Neural cell (in vitro differentiated cells): ENCODE measurements at regions not wholly inside any gene's neighbourhood (a gene's known extent, or its start where the extent isn't known, plus 50 kb on each side); places are given as distances from the start of the nearest gene placed in this dataset.

Experiments used
- H2AFZ ChIP-seq: fragments of 200-600, 300-800 bp; sonication (generic), shearing (Covaris generic); 2 replicates; pipeline ENCODE4 v1.6.0; 2014; ENCODE audit warnings: low read depth, mild to moderate bottlenecking, antibody characterized with exemption, low read length, moderate library complexity
- H3F3A ChIP-seq: fragments of 200-600 bp; shearing (Covaris generic); 2 replicates; pipeline ENCODE4 v1.6.1; 2016; ENCODE audit warnings: mild to moderate bottlenecking, moderate library complexity, mixed read lengths, antibody characterized with exemption, low read length; ENCODE audit not compliant: insufficient read depth, poor library complexity, severe bottlenecking
- H3K27ac ChIP-seq: fragments of 200-600, 300-800 bp; sonication (generic), shearing (Covaris generic); 2 replicates; pipeline ENCODE4 v1.5.1; 2014; ENCODE audit warnings: mild to moderate bottlenecking, low read length, moderate library complexity
- H3K27me3 ChIP-seq: fragments of 300-800, 200-600 bp; sonication (generic), shearing (Covaris generic); 2 replicates; pipeline ENCODE4 v1.6.0; 2014; ENCODE audit warnings: mild to moderate bottlenecking, low read depth, low read length, moderate library complexity; ENCODE audit not compliant: insufficient read depth
- H3K36me3 ChIP-seq: fragments of 300-800, 200-600 bp; sonication (generic), shearing (Covaris generic); 2 replicates; pipeline ENCODE4 v1.5.1; 2014; ENCODE audit warnings: mild to moderate bottlenecking, antibody characterized with exemption, low read length, moderate library complexity; ENCODE audit not compliant: insufficient read depth
- H3K4me2 ChIP-seq: fragments of 300-800, 200-600 bp; sonication (generic), shearing (Covaris generic); 2 replicates; pipeline ENCODE4 v1.6.0; 2014; ENCODE audit warnings: mild to moderate bottlenecking, low read length
- H3K4me3 ChIP-seq: fragments of 300-800, 200-600 bp; sonication (generic), shearing (Covaris generic); 2 replicates; pipeline ENCODE4 v1.5.1; 2014; ENCODE audit warnings: mild to moderate bottlenecking, low read length, moderate library complexity
- H3K79me2 ChIP-seq: fragments of 200-600 bp; shearing (Covaris generic); replicated peaks from 2 replicates; pipeline ENCODE4 v1.6.0; 2014; ENCODE audit warnings: mild to moderate bottlenecking, low read length, moderate library complexity; ENCODE audit not compliant: insufficient read depth
- H3K9ac ChIP-seq: fragments of 300-800, 200-600 bp; sonication (generic), shearing (Covaris generic); 2 replicates; pipeline ENCODE4 v1.6.1; 2016; ENCODE audit warnings: mild to moderate bottlenecking, low read length, mixed read lengths
- H3K9me2 ChIP-seq: fragments of 200-600 bp; shearing (Covaris generic); 2 replicates; pipeline ENCODE4 v1.6.1; 2016; ENCODE audit warnings: mild to moderate bottlenecking, low read length, mixed read lengths; ENCODE audit not compliant: insufficient read depth
- H3K9me3 ChIP-seq: fragments of 200-600, 300-800 bp; sonication (generic), shearing (Covaris generic); 2 replicates; pipeline ENCODE4 v1.6.1; 2016; ENCODE audit warnings: mild to moderate bottlenecking, mixed run types, low read length, moderate library complexity, mixed read lengths
- H4K20me1 ChIP-seq: fragments of 200-600 bp; shearing (Covaris generic); 2 replicates; pipeline ENCODE4 v1.6.1; 2016; ENCODE audit warnings: mild to moderate bottlenecking, mixed run types; ENCODE audit not compliant: insufficient read depth
- EP300 ChIP-seq: fragments of 450-650 bp; conservative IDR thresholded peaks from 2 replicates; pipeline ENCODE4 v1.6.1; 2014; ENCODE audit warnings: antibody characterized with exemption, mild to moderate bottlenecking, moderate library complexity; ENCODE audit not compliant: poor library complexity, severe bottlenecking
- EZH2 ChIP-seq: fragments of 200-600, 300-800 bp; shearing (Covaris generic), sonication (generic); IDR thresholded peaks from 2 replicates; pipeline ENCODE4 v1.6.1; 2014; ENCODE audit warnings: antibody characterized with exemption, low read length, borderline replicate concordance, mild to moderate bottlenecking; ENCODE audit not compliant: insufficient read depth, poor library complexity, severe bottlenecking
- MXI1 ChIP-seq: fragments of 450-650 bp; conservative IDR thresholded peaks from 2 replicates; pipeline ENCODE4 v1.6.1; 2014; ENCODE audit warnings: antibody characterized with exemption, mild to moderate bottlenecking; ENCODE audit not compliant: poor library complexity, severe bottlenecking
- POLR2AphosphoS5 ChIP-seq: IDR thresholded peaks from 2 replicates; pipeline ENCODE4 v1.6.1; 2012
- RAD21 ChIP-seq: fragments of 450-650 bp; conservative IDR thresholded peaks from 2 replicates; pipeline ENCODE4 v1.6.1; 2014; ENCODE audit warnings: antibody characterized with exemption, mild to moderate bottlenecking, moderate library complexity
- REST ChIP-seq: IDR thresholded peaks from 2 replicates; pipeline ENCODE4 v1.6.1; 2012; ENCODE audit warnings: borderline replicate concordance
- SMC3 ChIP-seq: fragments of 450-650 bp; conservative IDR thresholded peaks from 2 replicates; pipeline ENCODE4 v1.6.1; 2014; ENCODE audit warnings: antibody characterized with exemption, mild to moderate bottlenecking, moderate library complexity; ENCODE audit not compliant: poor library complexity
- TAF1 ChIP-seq: IDR thresholded peaks from 2 replicates; pipeline ENCODE4 v1.6.1; 2012; ENCODE audit warnings: low read depth
- TF ChIP-seq, protein P1 (sequence below): fragments of 450-650 bp; IDR thresholded peaks from 2 replicates; pipeline ENCODE4 v1.5.1; 2014; ENCODE audit warnings: antibody characterized with exemption, mild to moderate bottlenecking, moderate library complexity; ENCODE audit not compliant: poor library complexity, severe bottlenecking

DNA sequence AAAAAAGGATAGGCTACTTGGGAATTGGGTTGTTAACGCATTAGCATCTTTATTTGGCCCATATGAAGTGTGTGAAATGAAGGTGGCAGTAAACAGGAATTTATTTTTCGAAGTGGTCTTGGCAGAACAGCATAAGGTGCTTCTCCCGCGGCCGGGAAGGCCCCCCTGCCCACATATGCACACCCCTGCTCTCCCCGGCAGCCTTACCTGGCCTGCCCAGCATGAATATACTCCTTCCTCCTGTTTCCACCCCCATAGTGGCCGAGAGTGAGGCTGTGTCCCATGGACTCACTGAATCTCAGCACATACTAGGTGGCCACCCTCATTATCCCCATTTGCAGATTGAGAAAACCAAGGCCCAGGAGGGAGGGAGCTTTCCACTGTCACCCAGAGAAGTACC lies 54.0 kb upstream of the OLFM1 start:
- TF ChIP-seq EP300, result no peak
- no peak for TF ChIP-seq TAF1
- TF ChIP-seq, protein P1, sequence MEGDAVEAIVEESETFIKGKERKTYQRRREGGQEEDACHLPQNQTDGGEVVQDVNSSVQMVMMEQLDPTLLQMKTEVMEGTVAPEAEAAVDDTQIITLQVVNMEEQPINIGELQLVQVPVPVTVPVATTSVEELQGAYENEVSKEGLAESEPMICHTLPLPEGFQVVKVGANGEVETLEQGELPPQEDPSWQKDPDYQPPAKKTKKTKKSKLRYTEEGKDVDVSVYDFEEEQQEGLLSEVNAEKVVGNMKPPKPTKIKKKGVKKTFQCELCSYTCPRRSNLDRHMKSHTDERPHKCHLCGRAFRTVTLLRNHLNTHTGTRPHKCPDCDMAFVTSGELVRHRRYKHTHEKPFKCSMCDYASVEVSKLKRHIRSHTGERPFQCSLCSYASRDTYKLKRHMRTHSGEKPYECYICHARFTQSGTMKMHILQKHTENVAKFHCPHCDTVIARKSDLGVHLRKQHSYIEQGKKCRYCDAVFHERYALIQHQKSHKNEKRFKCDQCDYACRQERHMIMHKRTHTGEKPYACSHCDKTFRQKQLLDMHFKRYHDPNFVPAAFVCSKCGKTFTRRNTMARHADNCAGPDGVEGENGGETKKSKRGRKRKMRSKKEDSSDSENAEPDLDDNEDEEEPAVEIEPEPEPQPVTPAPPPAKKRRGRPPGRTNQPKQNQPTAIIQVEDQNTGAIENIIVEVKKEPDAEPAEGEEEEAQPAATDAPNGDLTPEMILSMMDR, result no peak
- no peak for TF ChIP-seq REST
- no peak for TF ChIP-seq EZH2
- TF ChIP-seq RAD21, result no peak
- TF ChIP-seq POLR2AphosphoS5, result no peak
- no peak for TF ChIP-seq SMC3
- TF ChIP-seq MXI1, result no peak
- Histone ChIP-seq H3K36me3 (no peaks in the 10 kb centered on the region), H3K4me3 (no peak overlapping the region), H3K27ac (no peak overlapping the region), H3K9me2 (no peaks in the 10 kb centered on the region), H2AFZ (no peak overlapping the region), H3F3A (no peaks in the 10 kb centered on the region), H3K27me3 (no peaks in the 10 kb centered on the region), H3K79me2 (no peaks in the 10 kb centered on the region), H3K9me3 (no peaks in the 10 kb centered on the region), H3K9ac (no peak overlapping the region), H3K4me2 (no peak overlapping the region), H4K20me1 (no peaks in the 10 kb centered on the region)

DNA sequence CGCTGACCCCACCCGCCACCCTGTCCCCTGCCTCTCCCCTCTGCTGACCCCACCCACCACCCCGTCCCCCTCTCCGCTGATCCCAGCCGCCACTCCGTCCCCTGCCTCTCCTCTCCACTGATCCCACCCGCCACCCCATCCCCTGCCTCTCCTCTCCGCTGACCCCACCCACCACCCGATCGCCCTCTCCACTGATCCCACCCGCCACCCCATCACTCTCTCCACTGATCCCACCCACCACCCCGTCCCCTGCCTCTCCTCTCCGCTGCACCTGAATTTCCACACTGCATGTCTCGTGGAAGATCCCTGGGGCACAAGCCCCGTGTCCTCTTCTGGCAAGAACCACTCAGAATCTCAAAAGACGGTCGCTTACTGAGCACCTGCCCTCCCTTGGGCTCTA lies 53.4 kb upstream of the OLFM1 start:
- no peak for TF ChIP-seq POLR2AphosphoS5
- no peaks in the 10 kb centered on the region for H3K79me2 ChIP-seq
- no peaks in the 10 kb centered on the region for H3K36me3 ChIP-seq
- no peaks in the 10 kb centered on the region for H3K9me2 ChIP-seq
- no peak overlapping the region for H2AFZ ChIP-seq
- no peaks in the 10 kb centered on the region for H3F3A ChIP-seq
- H3K27me3 ChIP-seq, result no peaks in the 10 kb centered on the region
- no peaks in the 10 kb centered on the region for H3K9me3 ChIP-seq
- H3K9ac ChIP-seq, result no peak overlapping the region
- no peaks in the 10 kb centered on the region for H4K20me1 ChIP-seq
- H3K4me3 ChIP-seq, result no peak overlapping the region
- H3K4me2 ChIP-seq, result no peak overlapping the region
- no peak overlapping the region for H3K27ac ChIP-seq
